Stimulated activated CD4-positive, alpha-beta T cell treated with anti-CD3 and anti-CD28 coated beads, Interleukin-1b, Interleukin-23, amount 100 ng/mL, for 4 hours (primary cell): ENCODE measurements at regions not wholly inside any gene's neighbourhood (a gene's known extent, or its start where the extent isn't known, plus 50 kb on each side); places are given as distances from the start of the nearest gene placed in this dataset.

Source experiments
- DNase-seq, 2 donors: peaks; one replicate each; pipeline ENCODE4 v3.0.0-alpha.2; 2020; ENCODE audit warnings: low read depth in 2 of 2

DNA sequence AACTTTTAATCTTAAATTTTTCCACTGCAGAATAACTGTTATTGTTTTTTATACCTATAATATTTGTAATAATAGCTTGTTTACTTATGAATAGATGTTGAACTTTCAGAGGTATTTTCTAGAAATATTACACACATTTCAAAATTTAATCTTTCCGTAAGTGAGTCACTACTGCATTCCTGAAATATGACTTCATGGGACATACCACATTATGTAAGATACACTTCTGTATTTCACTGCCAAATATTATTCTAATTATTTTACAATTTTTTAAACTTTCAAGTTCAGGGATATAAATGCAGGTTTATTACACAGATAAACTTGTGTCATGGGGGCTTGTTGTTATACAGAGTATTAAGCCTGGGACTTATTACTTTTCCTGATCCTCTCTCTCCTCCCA lies 2220.5 kb downstream of the NCAM2 start:
- DNase-seq, result no peak

DNA sequence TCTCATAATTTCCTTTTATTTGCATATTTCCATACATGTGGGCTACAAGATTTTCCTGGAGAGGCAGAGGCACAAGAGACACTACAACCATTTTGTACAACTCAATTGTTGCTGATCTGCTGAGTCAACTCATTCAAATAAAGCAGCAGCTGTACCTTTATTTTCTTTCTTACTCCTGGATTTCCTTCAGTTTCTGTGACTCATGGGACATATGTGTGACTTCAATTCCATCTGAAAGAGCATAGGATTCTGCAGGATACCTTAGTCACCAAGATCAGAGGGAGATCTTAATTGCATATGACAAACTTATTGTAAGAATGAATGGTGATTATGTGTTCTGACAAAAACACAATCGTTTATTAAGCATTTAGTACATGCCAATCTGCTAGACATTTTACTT lies 2219.4 kb downstream of the NCAM2 start:
- no peak for DNase-seq

DNA sequence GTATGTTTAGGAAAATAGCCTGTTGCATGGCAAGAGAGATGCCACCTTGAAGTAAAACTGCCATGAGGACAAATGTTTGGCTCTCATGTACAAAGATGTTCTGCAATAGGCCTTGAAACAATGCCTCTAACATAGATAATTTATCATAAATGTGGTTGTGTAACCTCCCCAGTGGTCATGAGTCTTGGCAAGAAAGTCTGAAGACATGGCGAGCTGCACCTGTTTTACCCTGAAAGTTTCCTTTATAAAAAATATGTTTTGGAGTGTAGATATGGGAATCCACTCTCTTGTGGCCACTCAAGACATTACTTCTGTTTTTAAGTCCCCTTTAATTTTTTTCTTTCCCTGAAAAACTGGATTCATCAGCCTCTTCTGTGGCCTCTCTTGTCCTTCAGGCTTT lies 2217.1 kb downstream of the NCAM2 start:
- no peak for DNase-seq
